ENCODE measurements at regions not wholly inside any gene's neighbourhood (a gene's known extent, or its start where the extent isn't known, plus 50 kb on each side); places are given as distances from the start of the nearest gene placed in this dataset.

GRCh38 chr11:13595166-13595565 is 73.3 kb upstream of the FAR1 start:
- TF ChIP-seq EZH2 (IDR thresholded peaks at IDR 0.05) (no peak), POLR2AphosphoS5 (IDR thresholded peaks at IDR 0.05; ENCODE audit: borderline replicate concordance, low read depth, low read length) (no peak), FOXP2 (optimal IDR thresholded peaks at IDR 0.05; ENCODE audit: control extremely low read depth, extremely low read length, insufficient read depth) (no peak)

Measured in SK-N-MC (cell line).